ENCODE measurements at regions not wholly inside any gene's neighbourhood (a gene's known extent, or its start where the extent isn't known, plus 50 kb on each side); places are given as distances from the start of the nearest gene placed in this dataset.

DNA sequence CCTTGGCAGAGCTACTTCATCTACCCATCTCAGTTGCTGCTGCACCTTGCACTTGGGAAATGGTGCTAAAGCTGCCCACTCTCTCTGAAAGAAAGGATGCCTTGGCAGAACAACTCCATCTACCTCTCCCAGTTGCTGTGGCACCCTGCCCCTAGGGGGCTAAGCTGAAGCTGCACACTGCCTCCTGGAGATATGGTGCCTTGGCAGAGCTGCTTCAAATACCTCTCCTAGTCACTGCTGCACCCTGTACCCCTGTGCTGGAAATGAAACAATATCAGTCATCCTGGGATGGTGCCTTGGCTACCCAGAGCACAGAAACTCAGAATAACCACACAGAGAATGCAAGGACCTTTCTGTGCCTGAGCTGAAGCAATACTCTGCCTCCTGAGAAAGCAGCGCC, 615.8 kb downstream of the DIAPH3 start:
- TF ChIP-seq, protein P1, sequence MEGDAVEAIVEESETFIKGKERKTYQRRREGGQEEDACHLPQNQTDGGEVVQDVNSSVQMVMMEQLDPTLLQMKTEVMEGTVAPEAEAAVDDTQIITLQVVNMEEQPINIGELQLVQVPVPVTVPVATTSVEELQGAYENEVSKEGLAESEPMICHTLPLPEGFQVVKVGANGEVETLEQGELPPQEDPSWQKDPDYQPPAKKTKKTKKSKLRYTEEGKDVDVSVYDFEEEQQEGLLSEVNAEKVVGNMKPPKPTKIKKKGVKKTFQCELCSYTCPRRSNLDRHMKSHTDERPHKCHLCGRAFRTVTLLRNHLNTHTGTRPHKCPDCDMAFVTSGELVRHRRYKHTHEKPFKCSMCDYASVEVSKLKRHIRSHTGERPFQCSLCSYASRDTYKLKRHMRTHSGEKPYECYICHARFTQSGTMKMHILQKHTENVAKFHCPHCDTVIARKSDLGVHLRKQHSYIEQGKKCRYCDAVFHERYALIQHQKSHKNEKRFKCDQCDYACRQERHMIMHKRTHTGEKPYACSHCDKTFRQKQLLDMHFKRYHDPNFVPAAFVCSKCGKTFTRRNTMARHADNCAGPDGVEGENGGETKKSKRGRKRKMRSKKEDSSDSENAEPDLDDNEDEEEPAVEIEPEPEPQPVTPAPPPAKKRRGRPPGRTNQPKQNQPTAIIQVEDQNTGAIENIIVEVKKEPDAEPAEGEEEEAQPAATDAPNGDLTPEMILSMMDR (IDR thresholded peaks at IDR 0.05; ENCODE audit: low read depth, low read length): no peak
- DNase-seq (ENCODE audit: extremely low read depth, low read depth): no peak

DNA sequence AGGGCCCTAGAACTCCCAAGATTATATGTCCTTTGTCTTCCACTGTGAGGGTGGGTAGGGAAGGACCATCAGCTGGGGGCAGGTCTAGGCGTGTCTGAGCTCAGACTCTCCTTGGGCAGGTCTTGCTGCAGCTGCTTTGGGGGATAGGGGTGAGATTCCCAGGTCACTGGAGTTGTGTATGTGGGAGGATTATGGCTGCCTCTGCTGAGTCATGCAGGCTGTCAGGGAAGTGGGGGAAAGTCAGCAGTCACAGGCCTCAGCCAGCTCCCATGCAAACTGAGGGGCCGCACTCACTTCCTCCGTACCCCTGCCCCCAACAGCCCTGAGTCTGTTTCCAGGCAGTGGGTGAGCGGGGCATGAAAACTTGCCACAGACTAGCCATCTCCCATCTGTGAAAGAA, 600.8 kb downstream of the DIAPH3 start:
- TF ChIP-seq, protein P1 (IDR thresholded peaks at IDR 0.05; ENCODE audit: low read depth, low read length): no peak
- DNase-seq (ENCODE audit: extremely low read depth, low read depth): no peak

DNA sequence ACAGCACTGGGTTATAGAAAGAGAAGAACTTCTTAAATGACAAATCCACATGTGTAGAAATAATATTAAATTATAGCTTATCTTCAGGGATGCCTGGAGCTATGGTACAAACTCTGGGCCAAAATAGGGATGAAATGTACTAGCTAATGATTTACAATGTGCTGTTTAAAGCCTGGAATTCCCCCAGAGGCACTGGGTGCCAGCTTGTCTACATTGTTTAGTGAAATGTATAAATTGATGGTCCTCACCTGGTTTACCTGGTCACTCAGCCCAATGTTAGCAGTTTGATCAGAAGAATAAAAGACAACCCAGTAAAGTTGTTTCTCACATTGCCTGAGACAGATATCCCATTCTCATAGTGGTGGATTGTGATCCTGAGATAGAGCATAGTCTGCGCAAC, 597.2 kb downstream of the DIAPH3 start:
- TF ChIP-seq, protein P1 (IDR thresholded peaks at IDR 0.05; ENCODE audit: low read depth, low read length): no peak
- DNase-seq (ENCODE audit: extremely low read depth, low read depth): no peak

DNA sequence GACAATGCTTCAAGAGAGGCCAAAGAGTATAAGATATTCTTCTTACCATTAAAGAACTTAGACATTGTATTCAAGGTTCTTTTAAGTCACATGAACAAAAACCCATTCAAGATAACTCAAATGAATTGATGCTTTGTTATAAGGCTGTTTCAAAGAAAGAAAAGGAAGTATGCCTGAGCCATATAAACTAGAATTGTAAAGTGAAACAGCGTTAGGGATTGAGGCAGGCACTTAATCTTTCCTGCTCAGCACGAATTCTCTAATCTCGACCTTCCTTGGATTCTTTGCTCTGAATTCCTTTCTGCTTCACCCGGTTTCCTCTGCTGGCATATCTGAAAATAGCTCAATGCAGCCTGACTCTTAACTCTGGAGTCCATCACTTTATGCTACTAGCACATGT, 595.4 kb downstream of the DIAPH3 start:
- no peak for DNase-seq (ENCODE audit: extremely low read depth, low read depth)
- TF ChIP-seq, protein P1 (IDR thresholded peaks at IDR 0.05; ENCODE audit: low read depth, low read length): no peak

DNA sequence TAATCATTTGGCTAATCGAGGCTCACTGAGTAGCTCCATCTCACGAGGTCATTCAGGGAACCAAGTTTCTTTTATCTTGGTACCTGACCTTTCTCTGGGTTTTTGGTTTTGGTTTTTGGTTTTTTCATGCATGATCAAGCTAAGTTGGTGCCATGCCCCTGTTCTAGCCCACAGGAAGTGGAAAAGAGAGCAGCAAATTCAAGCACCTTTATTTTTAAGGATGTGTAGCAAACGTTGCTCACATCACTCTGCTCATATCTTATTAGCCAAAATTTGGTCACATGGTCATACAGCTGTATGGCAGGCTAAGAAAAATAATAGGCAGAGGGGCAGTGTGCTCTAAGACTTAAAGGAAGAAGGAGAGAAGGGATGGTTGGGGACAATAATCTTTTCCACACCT, 593.5 kb downstream of the DIAPH3 start:
- no peak for DNase-seq (ENCODE audit: extremely low read depth, low read depth)
- TF ChIP-seq, protein P1 (IDR thresholded peaks at IDR 0.05; ENCODE audit: low read depth, low read length): no peak

DNA sequence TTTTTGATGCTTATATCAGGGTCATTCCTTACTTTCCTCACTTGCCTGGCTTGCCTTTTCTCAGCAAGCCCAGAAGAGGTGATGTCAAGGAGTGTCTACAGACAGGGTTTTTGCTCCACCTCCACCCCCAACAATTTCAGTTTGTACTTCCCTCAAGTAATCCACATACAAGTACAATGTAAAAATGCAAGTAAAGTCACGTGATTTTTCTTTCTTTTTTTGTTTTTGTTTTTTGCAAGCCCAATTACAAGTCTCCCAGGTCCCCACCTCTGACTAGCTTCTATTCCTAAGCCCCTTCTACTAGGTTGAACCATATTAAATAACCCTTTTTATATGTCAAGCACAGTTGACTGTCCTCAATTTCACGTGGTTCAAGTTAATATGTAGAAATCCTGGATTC, 579.6 kb downstream of the DIAPH3 start:
- TF ChIP-seq, protein P1 (IDR thresholded peaks at IDR 0.05; ENCODE audit: low read depth, low read length): no peak
- no peak for DNase-seq (ENCODE audit: extremely low read depth, low read depth)

DNA sequence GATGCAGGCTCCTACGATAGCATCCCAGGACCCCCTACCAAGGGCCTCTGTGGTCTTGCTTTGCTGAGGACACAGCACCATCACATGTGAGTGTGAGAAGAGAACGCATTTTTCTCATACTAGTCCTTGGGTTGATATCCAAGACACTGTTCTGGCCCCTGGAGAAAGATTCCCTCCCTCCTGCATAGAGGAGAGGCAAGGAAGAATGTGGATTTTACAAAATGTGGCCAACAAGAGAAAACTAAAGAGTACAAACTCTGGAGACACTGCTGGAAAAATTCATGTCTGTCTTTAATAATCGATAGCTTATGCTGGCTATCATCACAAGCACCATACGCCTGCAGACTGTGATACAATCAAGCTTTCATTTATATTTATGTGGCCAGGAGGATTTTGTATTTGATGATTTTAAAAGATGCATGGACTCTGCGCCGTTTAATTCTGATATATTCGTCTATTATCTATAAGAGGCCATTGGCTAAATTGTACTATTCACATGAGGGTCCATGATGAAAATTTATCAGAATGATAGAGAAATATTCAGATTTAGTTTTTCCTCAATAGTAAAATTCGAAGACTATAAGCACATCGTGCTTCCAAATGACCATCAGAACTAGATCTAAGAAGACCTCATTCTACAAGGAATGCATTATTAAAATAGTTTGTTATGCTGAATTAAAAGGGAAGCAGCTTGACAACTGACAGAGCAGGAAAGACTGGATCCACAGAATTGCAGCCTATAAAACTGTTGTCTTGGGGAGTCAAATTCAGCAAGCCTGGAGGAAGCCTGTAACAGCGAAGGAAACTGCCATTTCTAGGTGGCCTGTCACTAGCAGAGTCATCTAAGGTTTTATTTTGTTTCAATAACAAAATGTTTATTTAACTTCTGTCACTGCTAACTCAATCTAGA, 578.7 kb downstream of the DIAPH3 start:
- no peak for DNase-seq (ENCODE audit: extremely low read depth, low read depth)
- TF ChIP-seq, protein P1 (IDR thresholded peaks at IDR 0.05; ENCODE audit: low read depth, low read length): no peak

All from AG09319 (cell line).